DND-41 (cell line): ENCODE measurements at regions not wholly inside any gene's neighbourhood (a gene's known extent, or its start where the extent isn't known, plus 50 kb on each side); places are given as distances from the start of the nearest gene placed in this dataset.

ENCODE experiments used
- ATAC-seq: fragments of 200-7000 bp; cut with Tn5 transposase; 3 replicates; pipeline ENCODE4 v1.9.1; 2021; ENCODE audit warnings: low read depth; ENCODE audit not compliant: insufficient read depth
- DNase-seq: peaks from one replicate; pipeline ENCODE4 v3.0.0-alpha.2; 2020
- H2AFZ ChIP-seq: 2 replicates; pipeline ENCODE4 v1.6.0; 2012; ENCODE audit warnings: low read depth, low read length
- H3K27ac ChIP-seq: 2 replicates; pipeline ENCODE4 v1.5.1; 2012; ENCODE audit warnings: low read length, inconsistent platforms
- H3K27me3 ChIP-seq: fragments of 200-600 bp; sonication (generic); 2 replicates; pipeline ENCODE4 v1.6.0; 2012; ENCODE audit warnings: low read length, mild to moderate bottlenecking, inconsistent platforms; ENCODE audit not compliant: insufficient read depth, poor library complexity
- H3K36me3 ChIP-seq: 2 replicates; pipeline ENCODE4 v1.5.1; 2012; ENCODE audit warnings: low read length, inconsistent platforms; ENCODE audit not compliant: insufficient read depth
- H3K4me1 ChIP-seq: 2 replicates; pipeline ENCODE4 v1.5.1; 2012; ENCODE audit warnings: mild to moderate bottlenecking, low read length; ENCODE audit not compliant: insufficient read depth
- H3K4me2 ChIP-seq: 2 replicates; pipeline ENCODE4 v1.6.0; 2012; ENCODE audit warnings: mild to moderate bottlenecking, moderate library complexity, low read length, inconsistent platforms; ENCODE audit not compliant: insufficient read depth
- H3K4me3 ChIP-seq, 2 experiments: fragments of 200-600 bp in 1 of 2; shearing (Covaris generic) in 1 of 2; 2 replicates each; pipeline ENCODE4 v1.5.1; 2012 to 2016; ENCODE audit warnings: inconsistent platforms in 2 of 2, low read length in 2 of 2, mild to moderate bottlenecking in 2 of 2, low read depth in 1 of 2, moderate library complexity in 1 of 2
- H3K79me2 ChIP-seq: 2 replicates; pipeline ENCODE4 v1.6.0; 2012; ENCODE audit warnings: low read length, inconsistent platforms; ENCODE audit not compliant: insufficient read depth
- H3K9ac ChIP-seq: 2 replicates; pipeline ENCODE4 v1.6.0; 2012; ENCODE audit warnings: low read depth, mild to moderate bottlenecking, inconsistent platforms, low read length, moderate library complexity
- H3K9me3 ChIP-seq: 2 replicates; pipeline ENCODE4 v1.5.1; 2012; ENCODE audit warnings: low read length, moderate library complexity, mild to moderate bottlenecking, inconsistent platforms; ENCODE audit not compliant: insufficient read depth, severe bottlenecking
- H4K20me1 ChIP-seq: 2 replicates; pipeline ENCODE4 v1.6.0; 2012; ENCODE audit warnings: low read length; ENCODE audit not compliant: insufficient read depth
- EZH2 ChIP-seq: IDR thresholded peaks from 3 replicates; pipeline ENCODE4 v1.6.1; 2012; ENCODE audit warnings: borderline replicate concordance, low read depth, mild to moderate bottlenecking, moderate library complexity, low read length, inconsistent platforms; ENCODE audit not compliant: severe bottlenecking
- TF ChIP-seq, protein P1 (sequence below): IDR thresholded peaks from 2 replicates; pipeline ENCODE4 v1.5.1; 2012; ENCODE audit warnings: borderline replicate concordance, low read length, moderate library complexity, mild to moderate bottlenecking; ENCODE audit not compliant: poor library complexity, severe bottlenecking; ENCODE audit errors: extremely low read depth

DNA sequence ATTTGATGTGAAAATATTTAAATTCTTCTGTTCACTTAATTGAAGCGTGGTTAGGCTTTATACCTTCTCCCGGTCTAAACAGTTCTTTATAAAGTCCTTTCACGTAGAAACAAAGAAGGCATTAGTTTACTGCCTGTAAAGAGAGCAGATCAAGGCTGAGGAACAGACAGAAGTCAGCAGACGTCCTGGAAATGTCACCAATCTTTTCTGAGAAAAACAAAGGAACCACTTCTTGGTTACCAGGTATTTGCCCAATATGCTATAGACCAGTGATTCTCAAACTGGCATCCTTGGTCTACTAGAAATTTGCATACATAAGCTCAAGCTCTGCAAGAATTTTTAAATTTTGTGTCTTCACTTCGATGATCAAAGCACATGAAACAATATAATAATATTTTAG, 89.2 kb upstream of the STK17B start:
- peak overlapping the region; percentile 59 for H3K4me2 ChIP-seq
- peaks cover 56% of the 10 kb centered on the region for H3K79me2 ChIP-seq
- H3K27me3 ChIP-seq = no peaks in the 10 kb centered on the region
- DNase-seq (peak; percentile 45), ATAC-seq (peak; percentile 43)
- H3K4me1 ChIP-seq = peaks cover 69% of the 10 kb centered on the region
- H3K27ac ChIP-seq = peak overlapping the region; percentile 85
- H3K9me3 ChIP-seq = no peaks in the 10 kb centered on the region
- H3K4me3 ChIP-seq = peak overlapping the region; percentile 18 to 51
- H2AFZ ChIP-seq = peak overlapping the region; percentile 15
- no peaks in the 10 kb centered on the region; the same call in 1 of the 2 replicates for H3K36me3 ChIP-seq
- no peaks in the 10 kb centered on the region for H4K20me1 ChIP-seq
- H3K9ac ChIP-seq = peak overlapping the region; percentile 58
- TF ChIP-seq, protein P1, sequence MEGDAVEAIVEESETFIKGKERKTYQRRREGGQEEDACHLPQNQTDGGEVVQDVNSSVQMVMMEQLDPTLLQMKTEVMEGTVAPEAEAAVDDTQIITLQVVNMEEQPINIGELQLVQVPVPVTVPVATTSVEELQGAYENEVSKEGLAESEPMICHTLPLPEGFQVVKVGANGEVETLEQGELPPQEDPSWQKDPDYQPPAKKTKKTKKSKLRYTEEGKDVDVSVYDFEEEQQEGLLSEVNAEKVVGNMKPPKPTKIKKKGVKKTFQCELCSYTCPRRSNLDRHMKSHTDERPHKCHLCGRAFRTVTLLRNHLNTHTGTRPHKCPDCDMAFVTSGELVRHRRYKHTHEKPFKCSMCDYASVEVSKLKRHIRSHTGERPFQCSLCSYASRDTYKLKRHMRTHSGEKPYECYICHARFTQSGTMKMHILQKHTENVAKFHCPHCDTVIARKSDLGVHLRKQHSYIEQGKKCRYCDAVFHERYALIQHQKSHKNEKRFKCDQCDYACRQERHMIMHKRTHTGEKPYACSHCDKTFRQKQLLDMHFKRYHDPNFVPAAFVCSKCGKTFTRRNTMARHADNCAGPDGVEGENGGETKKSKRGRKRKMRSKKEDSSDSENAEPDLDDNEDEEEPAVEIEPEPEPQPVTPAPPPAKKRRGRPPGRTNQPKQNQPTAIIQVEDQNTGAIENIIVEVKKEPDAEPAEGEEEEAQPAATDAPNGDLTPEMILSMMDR = no peak
- no peak for TF ChIP-seq EZH2

DNA sequence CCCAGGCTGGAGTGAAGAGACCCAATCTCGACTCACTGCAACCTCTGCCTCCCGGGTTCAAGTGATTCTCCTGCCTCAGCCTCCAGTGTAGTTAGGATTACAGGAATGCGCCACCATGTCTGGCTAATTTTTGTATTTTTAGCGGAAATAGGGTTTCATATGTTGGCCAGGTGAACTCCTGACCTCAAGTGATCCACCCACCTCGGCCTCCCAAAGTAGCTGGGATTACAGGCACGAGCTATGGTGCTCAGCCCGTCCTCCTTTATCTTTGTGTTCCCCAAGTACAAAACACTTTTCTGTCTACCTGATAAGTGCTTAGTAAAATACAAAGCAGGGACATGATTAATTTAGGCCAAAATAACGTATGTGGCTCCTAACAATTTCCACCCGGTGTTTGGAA, 91.2 kb upstream of the STK17B start:
- ATAC-seq (peak; percentile 5; the same call in 1 of the 3 replicates), DNase-seq (peak; percentile 51)
- Histone ChIP-seq H4K20me1 (no peaks in the 10 kb centered on the region), H3K9ac (peak overlapping the region; percentile 58), H3K4me3 (peak overlapping the region; percentile 0 to 51; a peak in 3 of 4 replicates), H3K4me2 (peak overlapping the region; percentile 59), H3K27ac (peak overlapping the region; percentile 85), H3K4me1 (peaks cover 89% of the 10 kb centered on the region), H3K36me3 (no peaks in the 10 kb centered on the region; the same call in 1 of the 2 replicates), H3K9me3 (no peaks in the 10 kb centered on the region), H2AFZ (0 out of 2 replicates have a peak overlapping the region, but pooled peaks have one; percentile 7), H3K79me2 (peaks cover 66% of the 10 kb centered on the region), H3K27me3 (no peaks in the 10 kb centered on the region)
- TF ChIP-seq, protein P1 = no peak
- TF ChIP-seq EZH2 = no peak

DNA sequence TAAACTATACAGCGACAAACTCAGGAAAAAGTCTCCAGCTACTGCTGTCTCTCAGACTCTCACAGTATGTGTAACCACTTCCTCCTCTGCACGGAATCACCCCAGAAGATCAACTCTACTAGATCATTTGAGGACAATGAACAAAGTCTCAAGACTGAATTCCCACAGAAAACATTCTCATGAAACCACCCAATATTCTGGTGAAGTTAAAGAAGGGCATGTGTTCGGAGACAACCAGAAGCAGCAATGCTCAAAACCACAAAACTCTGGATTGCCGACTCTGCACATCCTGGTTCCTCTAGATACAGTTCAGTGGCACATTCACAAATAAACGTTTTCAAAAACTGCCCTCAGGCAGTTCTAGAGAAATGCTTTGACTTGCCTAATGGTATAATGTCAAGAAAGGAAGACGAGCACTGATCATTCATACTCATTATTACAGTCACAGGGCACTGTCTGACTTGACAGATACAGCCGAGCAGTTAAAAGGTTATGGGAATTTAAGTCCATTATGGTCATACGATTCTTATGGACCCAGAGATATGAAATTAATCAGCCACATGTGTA, 91.9 kb upstream of the STK17B start:
- peaks cover 69% of the 10 kb centered on the region for H3K79me2 ChIP-seq
- peak overlapping the region in 1 of 2 experiments; percentile 51; a peak in 2 of 4 replicates for H3K4me3 ChIP-seq
- TF ChIP-seq EZH2 = no peak
- TF ChIP-seq, protein P1 = peak; percentile 11
- no peaks in the 10 kb centered on the region for H3K27me3 ChIP-seq
- peaks cover 96% of the 10 kb centered on the region for H3K4me1 ChIP-seq
- peak; percentile 86 for DNase-seq
- H3K4me2 ChIP-seq = peak overlapping the region; percentile 59
- ATAC-seq = peak; percentile 83
- peak overlapping the region; percentile 85 for H3K27ac ChIP-seq
- H4K20me1 ChIP-seq = no peaks in the 10 kb centered on the region
- H3K9me3 ChIP-seq = no peaks in the 10 kb centered on the region
- H2AFZ ChIP-seq = no peak overlapping the region
- no peaks in the 10 kb centered on the region; the same call in 1 of the 2 replicates for H3K36me3 ChIP-seq
- H3K9ac ChIP-seq = peak overlapping the region; percentile 58
